ENCODE measurements at regions not wholly inside any gene's neighbourhood (a gene's known extent, or its start where the extent isn't known, plus 50 kb on each side); places are given as distances from the start of the nearest gene placed in this dataset.

- TF ChIP-seq USF1 (IDR thresholded peaks at IDR 0.05) = no peak
- no peak for TF ChIP-seq EGR1 (IDR thresholded peaks at IDR 0.05)
- TF ChIP-seq TAF1 (IDR thresholded peaks at IDR 0.05; ENCODE audit: low read depth) = no peak
- TF ChIP-seq YY1 (IDR thresholded peaks at IDR 0.05; ENCODE audit: low read depth) = no peak
- TF ChIP-seq CREB1 (IDR thresholded peaks at IDR 0.05; ENCODE audit: low read depth) = no peak
- TF ChIP-seq MAX (IDR thresholded peaks at IDR 0.05) = no peak
- no peak for TF ChIP-seq RAD21 (IDR thresholded peaks at IDR 0.05; ENCODE audit: low read depth)
- TF ChIP-seq EP300 (IDR thresholded peaks at IDR 0.05; ENCODE audit: borderline replicate concordance) = no peak
- TF ChIP-seq TCF12 (IDR thresholded peaks at IDR 0.05; ENCODE audit: low read depth) = no peak
- TF ChIP-seq REST (IDR thresholded peaks at IDR 0.05; ENCODE audit: low read depth) = no peak
- TF ChIP-seq ZBTB7A (IDR thresholded peaks at IDR 0.05; ENCODE audit: low read depth) = no peak
- no peak for TF ChIP-seq NFIC (IDR thresholded peaks at IDR 0.05)
- no peak for TF ChIP-seq CEBPB (IDR thresholded peaks at IDR 0.05)
Observed at GRCh38 chr11:116257883-116258282, 514.9 kb downstream of the BUD13 start.

Data from Ishikawa (cell line).